HS-5 (cell line): ENCODE measurements at regions not wholly inside any gene's neighbourhood (a gene's known extent, or its start where the extent isn't known, plus 50 kb on each side); places are given as distances from the start of the nearest gene placed in this dataset.
"Not testable (repeated sequence)": the region's sequence is repeated elsewhere in the genome, so short reads cannot be mapped to it uniquely, and the experiment has no call there.

Source experiments
- DNase-seq: peaks from one replicate; pipeline ENCODE4 v3.0.0-alpha.2; 2012; ENCODE audit warnings: low read depth

- DNase-seq, result no peak
Measured at GRCh38 chr20:22690616-22691179, 106.3 kb upstream of the FOXA2 start.

DNA sequence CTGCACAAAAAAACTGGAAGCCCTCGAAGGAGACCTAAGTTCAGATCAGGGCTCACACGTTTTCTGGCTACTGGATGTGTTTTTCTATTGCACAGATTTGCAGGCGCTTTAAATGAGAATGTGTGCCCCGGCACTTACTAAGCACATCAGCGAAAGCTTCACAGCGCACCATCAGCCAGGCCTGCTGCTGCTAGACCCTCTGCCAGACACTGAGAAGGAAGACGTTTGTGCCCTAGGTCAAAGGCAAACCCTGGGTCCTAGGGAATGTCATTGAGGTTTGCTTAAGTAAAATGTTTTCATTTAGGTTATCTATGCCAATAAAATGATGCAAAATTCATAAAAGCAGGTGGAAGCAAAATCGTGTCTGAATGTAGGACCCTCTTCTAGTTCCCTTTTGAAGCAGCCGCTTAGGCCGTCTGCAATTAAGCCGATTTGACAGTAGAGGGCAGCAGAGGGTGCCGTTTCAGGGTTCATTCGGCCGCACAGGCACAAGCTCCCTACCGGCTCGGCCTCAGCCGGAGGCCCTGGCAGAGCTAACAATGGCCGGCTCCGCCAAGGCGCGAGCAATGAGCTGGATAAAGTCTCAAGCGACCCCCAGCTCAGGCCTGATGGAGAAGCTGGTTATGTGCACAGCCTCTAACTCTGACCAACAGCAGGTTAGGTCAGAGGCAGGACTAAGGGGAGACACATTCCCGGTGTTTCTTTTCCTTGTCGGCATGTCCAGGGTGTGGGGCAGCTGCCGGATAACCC lies 107.2 kb upstream of the FOXA2 start:
- no peak for DNase-seq

DNA sequence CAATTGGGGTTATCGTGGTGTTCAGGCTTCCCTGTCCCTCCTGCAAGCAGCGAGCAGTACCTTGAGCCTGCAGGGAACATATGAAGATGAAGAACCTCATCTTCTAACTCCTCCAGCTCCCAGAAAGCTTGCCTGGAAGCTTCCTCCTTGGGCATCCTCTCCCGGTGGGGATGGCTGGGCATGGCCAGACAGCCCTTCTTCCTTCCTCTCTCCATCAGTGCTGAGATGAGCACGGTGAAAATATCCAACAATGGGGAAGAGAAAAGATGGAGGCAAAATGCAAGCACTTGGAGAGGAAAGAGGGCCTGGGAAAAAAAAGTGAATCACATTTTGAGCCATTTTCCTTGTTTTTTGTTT lies 107.7 kb upstream of the FOXA2 start:
- DNase-seq, result no peak

- not testable (repeated sequence) for DNase-seq
Measured at GRCh38 chr20:22692620-22693019, 108.2 kb upstream of the FOXA2 start.

DNA sequence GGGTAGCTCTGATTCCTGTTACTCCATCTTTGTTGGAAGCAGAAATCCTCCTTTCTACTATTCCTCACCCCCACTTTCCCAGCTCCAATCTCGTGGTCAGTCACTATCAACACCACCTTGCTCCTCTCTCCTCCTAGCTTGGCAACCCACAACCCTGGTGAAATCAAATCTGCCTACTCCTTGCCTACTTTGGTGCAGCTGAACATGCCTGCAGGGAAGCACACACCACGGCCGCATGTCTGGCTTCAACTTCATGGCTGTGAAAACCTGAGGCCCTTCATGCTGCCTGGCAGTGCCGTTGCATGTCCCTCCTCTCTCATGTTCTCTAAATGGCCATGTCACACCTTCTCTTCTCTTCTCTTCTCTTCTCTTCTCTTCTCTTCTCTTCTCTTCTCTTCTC lies 112.4 kb upstream of the FOXA2 start:
- no peak for DNase-seq

DNA sequence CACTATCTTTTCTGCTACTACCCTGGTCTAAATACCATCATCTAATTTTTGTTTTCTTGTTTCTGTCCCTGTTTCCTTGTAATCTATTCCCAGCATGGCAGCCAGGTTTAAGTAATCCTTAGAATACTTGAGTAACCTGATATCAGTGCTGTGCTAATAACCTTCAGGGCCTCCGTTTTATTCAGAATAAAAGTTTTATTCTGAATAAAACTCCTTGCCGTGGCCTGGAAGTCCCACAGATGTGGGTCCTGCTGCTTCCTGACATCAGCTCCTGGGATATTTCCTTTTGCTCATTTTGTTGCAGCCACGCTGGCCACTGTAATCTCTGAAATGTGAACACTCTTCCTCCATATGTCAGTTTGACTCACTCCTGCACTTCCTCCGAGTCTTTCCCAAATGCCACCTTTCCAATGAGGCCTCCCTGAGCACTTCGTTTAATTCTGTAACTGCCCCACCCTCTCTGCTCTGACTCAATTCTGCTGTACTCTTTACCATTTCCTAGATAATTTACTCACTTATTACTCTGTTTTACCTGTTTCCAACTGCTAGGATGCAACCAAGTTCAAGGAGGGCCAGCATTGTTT lies 114.0 kb upstream of the FOXA2 start:
- DNase-seq, result no peak

- no peak for DNase-seq
Measured at GRCh38 chr20:22699396-22699795, 115.0 kb upstream of the FOXA2 start.

DNA sequence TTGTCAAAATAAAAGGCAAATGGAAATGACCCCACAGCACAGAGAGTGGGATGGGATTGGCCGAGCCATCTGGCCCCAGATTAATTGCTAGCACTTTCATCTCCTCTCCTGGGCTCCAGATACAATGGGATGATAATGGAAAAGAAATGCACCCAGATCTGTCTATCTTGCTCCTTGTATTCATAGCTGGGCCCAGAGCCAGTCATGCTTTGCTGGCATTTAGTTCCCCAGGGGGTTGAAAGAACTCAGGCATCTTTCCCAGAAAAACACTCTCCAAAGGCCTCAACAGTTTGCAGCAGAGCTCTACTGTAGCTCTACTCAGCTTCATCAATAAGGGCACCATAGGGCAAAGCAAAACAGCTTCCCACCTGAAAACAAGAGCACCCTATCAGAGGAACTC lies 116.0 kb upstream of the FOXA2 start:
- no peak for DNase-seq

DNA sequence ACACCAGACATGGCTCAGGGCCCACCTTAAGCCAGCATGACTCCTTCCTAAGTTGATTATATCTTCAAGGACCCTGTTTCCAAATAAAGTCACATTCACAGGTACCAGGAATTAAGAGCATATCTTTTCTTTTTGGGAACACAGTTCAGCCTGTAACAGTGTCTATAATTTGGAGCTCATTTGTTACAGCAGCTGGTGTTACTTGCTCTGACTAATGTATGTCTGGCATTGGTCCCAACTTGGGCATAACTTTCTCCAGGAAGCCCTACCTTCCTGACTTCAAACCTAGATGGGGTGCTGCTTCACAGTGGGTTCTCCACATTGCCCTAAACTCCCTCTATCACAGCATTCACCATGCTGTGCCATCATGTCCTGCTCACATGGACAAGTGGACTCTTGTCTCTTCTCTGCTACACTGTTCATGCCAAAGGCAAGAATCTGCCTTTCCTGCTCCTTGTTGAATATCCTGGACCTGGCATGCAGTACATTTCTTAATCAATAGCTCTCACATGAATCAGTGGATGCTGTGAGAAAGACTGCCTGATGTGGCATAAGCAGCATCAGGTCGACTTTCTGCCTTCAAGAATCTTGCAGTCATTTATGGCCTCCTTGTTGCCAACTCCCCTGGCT lies 117.4 kb upstream of the FOXA2 start:
- DNase-seq, result no peak

GRCh38 chr20:22703843-22704242 lies 119.5 kb upstream of the FOXA2 start:
- DNase-seq, result no peak

DNA sequence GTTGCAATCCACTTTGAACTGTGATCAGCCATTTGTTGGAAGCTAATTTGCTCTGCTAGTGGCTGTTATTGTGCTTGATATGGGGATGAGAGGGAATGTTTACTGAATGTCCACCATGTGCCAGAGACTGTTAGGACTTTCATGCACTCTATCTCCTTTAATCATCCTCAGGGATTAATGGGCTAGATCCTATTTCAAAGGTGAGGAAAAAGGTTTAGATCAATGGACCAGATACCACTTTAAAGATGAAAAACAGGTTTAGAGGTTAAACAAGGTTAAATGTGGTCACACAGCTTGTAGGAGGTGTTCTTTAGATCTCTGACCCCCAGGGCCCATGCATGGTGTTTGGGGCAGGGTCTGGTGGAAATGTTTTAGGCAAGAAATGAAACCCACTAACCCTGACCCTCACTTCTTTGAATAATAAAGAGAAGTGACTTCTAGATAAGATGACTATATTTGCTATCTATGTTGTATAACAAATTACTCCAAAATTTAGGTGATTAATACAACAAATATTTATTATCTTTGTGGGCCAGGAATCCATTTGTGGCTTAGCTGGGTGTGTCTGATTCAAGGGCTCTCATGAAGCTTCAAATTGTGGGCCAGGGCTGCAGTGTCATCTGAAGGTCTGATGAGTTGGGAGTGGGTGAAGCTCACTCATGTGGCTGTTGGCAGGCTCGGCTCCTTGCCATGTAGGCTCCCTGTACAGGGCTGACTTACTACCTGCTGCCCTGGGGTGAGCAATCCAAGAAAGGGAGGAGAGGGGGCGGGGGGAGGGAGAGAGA lies 127.8 kb upstream of the FOXA2 start:
- DNase-seq, result no peak

DNA sequence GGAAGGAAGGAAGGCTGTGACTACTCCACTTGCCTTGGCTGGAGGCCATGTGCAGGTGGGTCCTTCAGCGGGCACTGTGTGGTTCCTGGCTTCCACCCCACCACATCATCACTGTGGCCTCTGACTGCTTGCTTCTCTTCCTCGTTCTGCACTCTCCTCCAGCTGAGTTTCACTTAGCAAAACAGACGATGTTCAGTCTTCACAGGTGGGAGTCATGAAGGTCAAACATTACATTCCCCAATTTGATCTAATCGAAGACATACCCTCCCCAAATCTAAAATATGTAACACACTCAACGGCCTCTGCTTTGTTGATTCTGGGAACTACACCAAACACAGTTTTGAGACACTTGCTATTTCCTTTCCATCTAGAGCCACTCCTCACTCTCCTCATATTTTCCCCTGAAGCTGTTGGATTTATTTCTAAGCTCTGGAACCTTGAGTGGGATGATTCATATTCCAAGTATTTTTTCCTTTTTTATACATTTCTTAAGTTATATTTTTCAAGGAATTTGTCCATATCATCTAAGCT lies 132.5 kb upstream of the FOXA2 start:
- no peak for DNase-seq

DNA sequence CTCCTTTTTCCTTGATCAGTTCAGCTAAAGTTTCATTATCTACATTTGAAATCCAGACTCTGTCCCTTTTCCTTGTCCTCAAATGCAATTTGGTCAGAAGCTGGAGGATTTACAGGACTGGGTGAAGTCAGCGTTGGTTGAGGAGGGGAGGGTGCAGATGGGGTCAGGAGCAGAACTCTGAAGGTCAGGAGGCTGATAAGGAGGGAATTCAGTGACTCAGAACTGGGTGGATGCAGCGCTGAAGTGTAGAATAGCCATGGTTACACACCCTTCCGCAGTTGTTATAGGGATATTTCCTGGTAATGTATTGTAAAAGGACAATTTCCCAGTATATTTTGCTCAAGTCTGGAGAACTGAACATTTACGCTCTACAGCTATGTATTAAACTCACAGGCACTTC lies 133.1 kb upstream of the FOXA2 start:
- no peak for DNase-seq

DNA sequence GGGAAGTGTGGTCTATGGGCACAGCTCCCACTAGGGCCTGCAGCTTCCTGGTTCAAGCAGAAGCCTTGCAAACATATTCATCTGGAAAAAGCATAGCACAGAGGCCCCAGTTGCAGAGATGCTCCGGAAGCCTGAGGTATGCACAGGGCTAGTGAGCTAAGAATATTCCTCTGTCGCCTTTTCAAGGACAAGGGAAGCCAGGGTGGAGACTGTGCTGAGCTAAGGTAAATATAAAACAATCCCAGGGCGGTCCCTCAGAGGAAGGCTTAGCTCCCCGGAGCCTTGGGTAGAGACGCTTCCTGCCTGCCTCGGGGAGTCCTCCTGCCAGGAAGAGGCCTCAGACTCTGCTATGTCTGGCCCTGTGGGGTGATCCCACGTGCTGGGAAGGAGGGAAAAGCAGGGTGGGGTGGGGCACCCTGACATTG lies 134.8 kb upstream of the FOXA2 start:
- no peak for DNase-seq

DNA sequence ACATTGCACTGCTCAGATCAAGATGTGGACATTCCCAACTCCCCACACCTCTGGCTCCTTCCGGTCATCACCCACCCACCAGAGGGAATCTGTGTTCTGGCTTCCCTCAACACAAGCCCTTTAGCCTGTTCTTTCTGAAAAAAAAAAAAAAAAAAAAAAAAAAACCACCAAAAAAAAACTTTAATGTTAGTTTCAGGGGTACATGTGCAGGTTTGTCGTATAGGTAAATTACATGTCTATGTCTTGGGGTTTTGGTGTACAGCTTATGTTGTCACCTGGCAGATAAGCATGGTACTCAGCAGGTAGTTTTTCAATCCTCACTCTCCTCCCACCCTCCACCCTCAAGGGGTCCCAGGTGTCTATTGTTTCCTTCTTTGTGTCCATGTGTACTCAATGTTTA lies 135.8 kb upstream of the FOXA2 start:
- no peak for DNase-seq

GRCh38 chr20:22722811-22723210 lies 138.4 kb upstream of the FOXA2 start:
- no peak for DNase-seq

DNA sequence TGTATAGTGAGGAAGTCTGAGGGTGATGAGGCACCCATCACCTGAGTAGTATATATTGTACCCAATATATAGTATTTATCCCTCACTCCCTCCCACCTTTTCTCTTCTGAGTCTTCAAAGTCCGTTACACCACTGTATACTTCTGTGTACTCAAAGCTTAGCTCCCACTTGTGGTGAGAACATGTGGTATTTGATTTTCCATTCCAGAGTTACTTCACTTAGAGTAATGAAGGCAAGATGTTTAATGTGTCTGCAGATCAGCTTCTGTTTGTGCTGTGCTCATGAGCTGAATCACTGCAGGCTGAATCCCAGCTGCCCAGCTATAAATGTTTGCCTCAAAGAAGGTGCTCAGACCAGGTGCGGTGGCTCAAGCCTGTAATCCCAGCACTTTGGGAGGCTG lies 139.3 kb upstream of the FOXA2 start:
- peak; percentile 19 for DNase-seq

GRCh38 chr20:22728146-22728745 lies 143.9 kb upstream of the FOXA2 start:
- DNase-seq, result no peak

GRCh38 chr20:22729180-22729579 lies 144.8 kb upstream of the FOXA2 start:
- DNase-seq, result peak; percentile 6

DNA sequence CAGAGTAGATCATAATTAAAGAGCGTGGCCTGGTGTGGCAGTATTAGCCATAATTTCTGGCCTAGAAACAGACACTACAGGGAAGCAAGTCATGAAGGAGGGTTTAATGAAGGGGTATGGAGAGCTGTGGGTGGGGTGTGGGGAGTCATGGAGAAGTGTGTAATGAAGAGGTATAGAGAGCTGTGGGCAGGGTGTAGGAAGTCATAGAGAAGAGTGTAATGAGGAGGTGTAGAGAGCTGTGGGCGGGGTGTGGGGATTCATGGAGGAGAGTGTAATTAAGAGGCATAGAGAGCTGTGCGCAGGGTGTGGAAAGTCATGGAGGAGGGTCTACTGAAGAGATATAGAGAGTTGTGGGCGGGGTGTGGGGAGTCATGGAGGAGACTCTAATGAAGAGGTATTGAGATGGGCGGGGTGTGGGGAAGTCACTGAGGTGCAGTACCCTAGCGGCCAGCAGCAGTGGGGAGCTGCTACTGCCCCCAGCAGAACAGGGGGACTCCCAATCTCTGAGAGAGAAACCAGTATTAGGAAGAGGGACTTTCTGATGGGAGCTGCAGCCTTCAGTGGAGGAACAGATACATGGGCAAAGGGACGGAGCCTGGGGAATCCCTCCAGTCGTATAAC lies 145.4 kb upstream of the FOXA2 start:
- DNase-seq, result no peak

- no peak for DNase-seq
Measured at GRCh38 chr20:22732751-22733150, 148.4 kb upstream of the FOXA2 start.
